NK-92 (cell line): ENCODE measurements at regions not wholly inside any gene's neighbourhood (a gene's known extent, or its start where the extent isn't known, plus 50 kb on each side); places are given as distances from the start of the nearest gene placed in this dataset.

Experiments
- DNase-seq: peaks from one replicate; lab custom pipeline; 2025; ENCODE audit not compliant: unreplicated experiment; lab: John Stamatoyannopoulos, UW

DNA sequence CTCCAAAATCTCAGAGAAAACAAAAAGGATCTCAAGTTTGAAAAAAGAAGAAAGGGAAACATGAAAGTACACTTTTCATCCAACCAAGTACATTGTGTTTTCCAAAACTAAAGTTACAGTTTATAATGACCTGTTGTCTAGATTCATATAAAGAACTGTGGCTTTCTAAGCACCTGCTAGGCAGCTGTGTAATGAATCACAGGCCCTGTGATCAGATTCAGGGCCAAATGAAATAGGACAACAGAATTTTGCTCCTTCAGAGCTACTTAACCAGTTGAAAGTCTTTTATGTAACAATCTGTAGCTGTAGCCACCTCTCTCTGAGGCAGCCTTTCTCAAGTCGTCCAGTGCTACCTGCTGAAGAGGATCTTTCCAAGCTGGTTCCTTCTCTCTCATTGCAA is 960.0 kb upstream of the RAG2 start:
- no peak for DNase-seq

DNA sequence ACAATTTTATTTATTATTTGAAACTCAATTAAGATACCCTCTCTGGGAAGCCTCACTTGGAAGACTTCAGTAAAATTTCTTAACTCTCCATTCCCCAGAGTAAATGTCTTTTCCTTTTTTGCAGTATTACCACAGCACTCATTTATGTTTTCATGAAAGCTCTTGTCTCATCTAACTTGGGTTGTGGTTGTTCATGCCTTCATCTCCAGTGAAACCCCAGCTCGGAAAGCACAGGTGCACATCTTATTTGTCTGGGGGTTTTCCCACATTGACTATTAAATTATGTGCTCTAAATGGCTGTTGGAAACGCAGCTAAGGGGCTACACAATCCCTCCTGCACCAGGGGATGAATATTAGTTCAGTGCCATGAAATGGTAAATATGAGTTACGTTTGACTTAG is 954.2 kb upstream of the RAG2 start:
- no peak for DNase-seq

GRCh38 chr11:37544491-37544890 is 946.5 kb upstream of the RAG2 start:
- DNase-seq = no peak

GRCh38 chr11:37533830-37534229 is 935.8 kb upstream of the RAG2 start:
- no peak for DNase-seq

DNA sequence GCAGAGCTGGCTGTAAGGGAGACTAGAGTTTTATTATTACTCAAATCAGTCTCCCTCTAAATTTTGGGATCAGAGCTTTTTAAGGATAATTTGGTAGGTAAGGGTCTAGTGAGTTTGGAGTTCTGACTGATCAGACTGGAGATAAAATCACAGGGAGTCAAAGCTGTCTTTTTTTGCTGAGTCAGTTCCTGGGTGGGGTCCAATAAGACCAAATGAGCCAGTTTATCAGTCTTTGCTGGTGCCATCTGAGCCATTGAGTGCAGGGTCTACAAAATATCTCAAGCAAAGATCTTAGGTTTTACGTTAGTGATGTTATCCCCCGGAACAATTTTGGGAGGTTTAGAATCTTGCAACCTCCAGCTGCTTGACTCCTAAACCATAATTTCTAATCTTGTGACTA is 935.1 kb upstream of the RAG2 start:
- DNase-seq = no peak

- DNase-seq = no peak
These were observed 934.2 kb upstream of the RAG2 start for GRCh38 chr11:37532271-37532670.

- DNase-seq = no peak
These were observed 929.5 kb upstream of the RAG2 start for GRCh38 chr11:37527545-37527944.

DNA sequence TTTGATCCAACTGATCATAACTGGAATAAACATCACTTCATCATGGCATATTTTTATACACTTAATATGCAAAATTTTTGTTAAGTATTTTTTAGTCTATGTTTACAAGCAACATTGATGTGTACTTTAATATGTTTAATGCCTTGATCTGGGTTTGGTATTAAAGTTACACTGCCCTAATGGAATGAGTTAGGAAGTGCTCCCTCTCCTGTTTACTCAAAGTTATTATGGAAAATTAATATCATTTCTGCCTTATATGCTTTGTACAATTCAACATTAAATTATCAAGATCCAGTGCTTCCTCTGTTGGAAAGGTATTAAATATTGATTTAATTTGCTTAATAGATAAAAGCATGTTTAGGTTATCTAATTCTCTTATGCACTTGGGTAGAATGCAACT is 927.3 kb upstream of the RAG2 start:
- DNase-seq = no peak

DNA sequence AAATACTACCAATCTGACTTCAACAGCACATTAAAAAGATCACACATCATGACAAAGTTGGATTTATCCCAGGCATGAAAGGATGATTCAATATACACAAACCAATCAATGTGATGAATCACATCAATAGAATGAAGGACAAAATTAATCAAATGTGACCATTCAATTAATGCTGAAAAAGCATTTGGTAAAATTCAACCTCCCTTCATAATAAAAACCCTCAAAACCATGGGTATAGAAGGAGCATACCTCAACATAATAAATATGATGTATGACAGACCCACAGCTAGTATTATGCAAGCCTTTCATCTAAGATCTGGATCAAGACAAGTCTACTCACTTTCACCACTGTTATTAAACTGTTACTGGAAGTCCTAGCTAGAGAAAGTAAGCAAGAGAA is 921.7 kb upstream of the RAG2 start:
- no peak for DNase-seq

DNA sequence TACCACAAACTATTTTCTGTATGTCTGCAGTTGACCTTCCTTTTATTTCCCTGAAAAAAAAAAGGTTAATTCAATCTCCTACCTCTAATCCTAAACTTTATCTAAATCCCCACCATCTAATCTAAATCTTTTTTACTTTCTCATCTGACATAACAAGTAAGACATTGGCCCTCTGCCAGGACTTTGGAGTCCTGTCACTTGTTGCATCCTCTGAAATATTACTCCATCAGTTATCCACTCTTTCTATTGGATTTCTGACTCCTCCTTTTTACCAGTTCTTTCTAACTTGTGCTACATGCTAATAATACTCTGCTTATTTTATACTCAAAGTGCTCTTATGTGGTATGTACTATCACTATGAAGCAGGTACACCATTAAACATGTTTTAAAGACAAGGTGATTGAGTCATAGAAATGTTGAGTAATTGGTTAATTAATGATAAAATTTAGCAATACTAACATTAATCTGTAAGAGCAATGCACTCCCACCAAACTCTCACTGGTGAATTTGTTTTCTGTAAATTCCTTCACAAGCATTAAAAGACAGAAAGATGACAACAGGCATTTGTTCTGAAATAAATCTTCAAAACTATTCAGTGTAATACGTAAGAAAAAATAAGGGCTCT is 914.2 kb upstream of the RAG2 start:
- no peak for DNase-seq

DNA sequence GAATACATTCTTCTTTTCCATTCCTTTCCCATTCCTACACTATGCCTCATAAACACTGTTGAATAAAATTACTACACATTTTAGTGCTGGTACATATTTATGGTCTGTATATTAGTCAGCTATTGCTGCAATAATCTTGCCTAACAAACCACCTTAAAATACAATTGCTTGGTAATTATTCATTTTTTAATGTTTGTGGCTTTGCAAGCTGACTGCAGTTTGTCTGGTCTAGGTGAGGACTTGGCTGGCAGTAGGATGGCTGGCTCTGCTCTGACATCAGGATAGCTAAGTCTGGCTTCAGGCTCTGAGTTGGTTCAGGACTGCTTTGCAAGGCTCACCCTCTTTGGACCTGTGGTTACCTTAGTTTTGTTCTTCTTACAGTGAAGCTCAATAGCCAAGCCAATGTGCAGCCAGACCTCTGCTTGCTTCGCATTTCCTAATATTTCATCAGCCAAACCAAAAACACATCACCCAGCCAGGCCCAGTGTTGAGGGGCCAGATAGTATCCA is 913.4 kb upstream of the RAG2 start:
- DNase-seq = no peak

- no peak for DNase-seq
These were observed 911.5 kb upstream of the RAG2 start for GRCh38 chr11:37509506-37509905.

DNA sequence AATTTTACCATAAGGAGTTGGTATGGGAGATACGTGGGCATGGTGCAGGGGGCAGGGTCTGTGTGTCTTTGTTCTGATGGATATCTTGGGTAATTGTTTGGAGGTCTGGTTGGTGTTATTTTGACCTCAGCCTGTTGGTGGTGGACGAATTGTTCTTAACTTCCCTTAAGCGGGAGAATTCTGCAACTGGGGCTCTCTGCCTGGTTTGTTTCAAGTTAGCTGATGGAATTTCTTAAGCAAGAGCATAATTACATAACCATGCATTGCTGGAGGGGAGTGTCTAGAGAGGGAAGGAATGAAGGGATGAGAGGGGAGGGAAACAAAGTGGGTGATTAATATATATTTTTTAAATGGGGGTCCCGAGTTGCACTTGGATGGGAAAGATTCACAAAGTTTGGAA is 908.5 kb upstream of the RAG2 start:
- DNase-seq = no peak

- DNase-seq = no peak
These were observed 907.4 kb upstream of the RAG2 start for GRCh38 chr11:37505406-37505805.

DNA sequence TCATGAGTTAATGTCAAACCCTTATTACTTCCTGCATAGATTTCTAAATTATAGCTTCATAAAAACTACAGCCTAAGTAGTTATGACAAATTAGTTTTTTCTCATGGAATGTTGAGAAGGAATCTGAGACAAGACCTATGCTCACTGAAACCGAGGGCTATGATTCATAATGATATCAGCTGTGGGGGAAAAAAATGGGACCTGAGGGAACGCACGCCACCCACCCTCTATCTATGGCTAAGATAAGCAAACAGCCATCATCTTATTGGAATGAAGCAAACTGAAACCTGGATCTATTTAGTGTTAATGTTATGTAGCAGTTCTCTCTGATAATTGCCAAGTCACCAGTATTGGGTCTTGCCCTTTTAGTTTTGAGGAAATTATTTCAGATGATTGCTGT is 906.9 kb upstream of the RAG2 start:
- DNase-seq = no peak

DNA sequence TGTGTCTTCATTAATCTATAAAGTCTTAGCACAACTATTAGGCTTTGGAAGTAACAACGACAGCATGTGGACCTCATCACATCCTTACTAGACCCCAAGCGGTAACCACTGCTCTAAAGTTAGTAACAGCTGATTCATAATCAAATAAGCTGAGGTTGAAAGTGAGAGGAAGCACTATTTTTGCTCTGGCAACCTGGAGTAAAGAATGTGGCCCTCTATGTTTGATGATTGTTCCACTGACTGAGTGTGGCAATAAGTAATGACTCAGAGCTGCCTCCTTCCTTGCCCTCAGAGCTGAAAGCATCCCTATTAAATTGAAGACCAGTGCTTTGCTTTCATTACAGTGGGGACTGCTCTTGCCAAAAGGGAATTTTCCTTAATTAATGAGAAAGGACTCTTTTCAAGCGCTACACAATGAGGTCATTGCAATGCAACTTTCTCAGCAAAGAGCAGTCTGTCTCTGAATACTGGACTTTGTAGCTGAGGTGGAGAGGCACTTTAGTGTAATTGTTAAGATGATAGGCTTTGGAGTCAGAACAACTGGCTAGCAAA is 906.1 kb upstream of the RAG2 start:
- no peak for DNase-seq

GRCh38 chr11:37503411-37504059 is 905.5 kb upstream of the RAG2 start:
- no peak for DNase-seq

DNA sequence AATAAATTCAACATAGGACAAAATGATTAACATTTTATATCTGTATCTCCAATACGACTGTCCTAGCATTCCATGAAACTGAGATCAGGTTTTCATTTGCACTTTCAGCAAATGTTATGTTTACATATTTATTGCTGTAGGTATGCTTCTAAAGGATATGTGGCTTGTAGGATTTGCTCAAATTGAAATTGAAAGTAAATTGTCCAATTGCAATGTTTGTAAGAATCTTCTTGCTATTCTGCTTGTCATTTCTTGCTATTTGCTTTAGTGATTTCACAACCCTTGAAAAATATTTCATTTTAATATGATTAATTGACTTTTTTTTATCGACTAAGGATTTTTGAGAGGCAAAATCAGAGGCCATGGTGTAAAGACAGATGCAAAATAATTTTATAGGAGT is 904.2 kb upstream of the RAG2 start:
- no peak for DNase-seq

GRCh38 chr11:37500425-37500824 is 902.4 kb upstream of the RAG2 start:
- no peak for DNase-seq

DNA sequence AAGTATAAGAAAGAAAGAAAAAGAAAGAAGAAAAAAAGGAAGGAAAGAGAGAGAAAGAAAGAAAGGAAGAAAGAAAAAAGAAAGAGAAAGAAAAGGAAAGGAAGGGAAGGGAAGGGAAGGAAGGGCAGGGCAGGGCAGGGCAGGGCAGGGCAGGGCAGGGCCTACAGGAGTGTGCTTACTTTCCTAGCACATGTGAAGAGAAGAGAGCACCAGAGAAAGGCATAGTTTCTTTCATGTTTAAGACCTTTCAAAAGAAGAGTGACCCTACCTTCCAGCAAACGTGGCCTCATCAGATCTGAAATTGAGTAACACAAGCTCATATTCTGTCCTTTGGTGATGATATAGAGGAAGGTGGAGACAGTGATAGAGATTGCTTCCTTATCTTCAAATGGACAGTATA is 899.3 kb upstream of the RAG2 start:
- DNase-seq = no peak

- no peak for DNase-seq
These were observed 898.2 kb upstream of the RAG2 start for GRCh38 chr11:37496201-37496600.

GRCh38 chr11:37484298-37484697 is 886.3 kb upstream of the RAG2 start:
- no peak for DNase-seq

DNA sequence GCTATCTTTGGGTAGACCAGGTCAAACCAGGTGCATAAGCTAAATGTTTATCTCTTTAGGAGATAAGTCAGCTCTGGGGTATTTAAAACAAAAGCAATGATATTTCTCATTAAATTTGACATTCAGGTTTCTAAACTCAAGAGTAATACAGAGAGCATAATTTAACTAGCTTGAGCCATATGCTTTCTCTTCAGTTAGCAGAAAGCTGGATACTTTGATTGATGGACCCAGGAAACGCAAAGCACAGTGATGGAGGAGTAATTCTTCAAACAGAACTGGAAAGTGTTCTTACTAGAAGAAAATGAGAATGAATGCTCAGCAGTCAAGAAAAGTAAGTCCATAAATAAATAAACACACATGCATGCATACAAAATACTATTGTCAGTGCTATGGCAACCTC is 885.7 kb upstream of the RAG2 start:
- DNase-seq = no peak
